22Rv1 (cell line): ENCODE measurements at regions not wholly inside any gene's neighbourhood (a gene's known extent, or its start where the extent isn't known, plus 50 kb on each side); places are given as distances from the start of the nearest gene placed in this dataset.

Experiments
- H3K27ac ChIP-seq: fragments of 450-650 bp; 2 replicates; pipeline ENCODE4 v1.5.1; 2017
- CTCF ChIP-seq: fragments of 450-650 bp; IDR thresholded peaks from 2 replicates; pipeline ENCODE4 v1.5.1; 2017; ENCODE audit warnings: mild to moderate bottlenecking
- ZFX ChIP-seq: fragments of 450-650 bp; IDR thresholded peaks from 2 replicates; pipeline ENCODE4 v1.6.1; 2017; ENCODE audit warnings: antibody characterized with exemption, borderline replicate concordance

GRCh38 chr13:105262579-105262978 lies 1272.9 kb downstream of the EFNB2 start:
- TF ChIP-seq ZFX (no peak), CTCF (no peak)
- H3K27ac ChIP-seq = no peak overlapping the region

- no peak overlapping the region for H3K27ac ChIP-seq
- TF ChIP-seq CTCF = no peak
- TF ChIP-seq ZFX = no peak
Measured at GRCh38 chr13:105259426-105259825, 1276.0 kb downstream of the EFNB2 start.

GRCh38 chr13:105255472-105255871 lies 1280.0 kb downstream of the EFNB2 start:
- TF ChIP-seq ZFX (no peak), CTCF (no peak)
- no peak overlapping the region for H3K27ac ChIP-seq

GRCh38 chr13:105251293-105251692 lies 1284.2 kb downstream of the EFNB2 start:
- no peak for TF ChIP-seq CTCF
- no peak for TF ChIP-seq ZFX

GRCh38 chr13:105247830-105248229 lies 1287.6 kb downstream of the EFNB2 start:
- H3K27ac ChIP-seq = no peak overlapping the region
- no peak for TF ChIP-seq ZFX
- no peak for TF ChIP-seq CTCF

More at GRCh38 chr13:105251293-105251692, 1284.2 kb downstream of the EFNB2 start:
- no peak overlapping the region for H3K27ac ChIP-seq

GRCh38 chr13:105240371-105240770 lies 1295.1 kb downstream of the EFNB2 start:
- TF ChIP-seq ZFX = no peak
- no peak for TF ChIP-seq CTCF
- no peak overlapping the region for H3K27ac ChIP-seq

- H3K27ac ChIP-seq = no peak overlapping the region
- TF ChIP-seq ZFX = no peak
- no peak for TF ChIP-seq CTCF
Measured at GRCh38 chr13:105232439-105232838, 1303.0 kb downstream of the EFNB2 start.
